K562 (cell line): ENCODE measurements at regions not wholly inside any gene's neighbourhood (a gene's known extent, or its start where the extent isn't known, plus 50 kb on each side); places are given as distances from the start of the nearest gene placed in this dataset.

Experiments
- CBX3 ChIP-seq, 2 experiments: IDR thresholded peaks; 1 replicate in 1 of 2; 2 replicates in 1 of 2; pipeline ENCODE4 v1.6.1; 2012; ENCODE audit warnings: inconsistent platforms in 2 of 2, low read length in 2 of 2, borderline replicate concordance in 1 of 2, control low read depth in 1 of 2
- CTCF ChIP-seq, 3 experiments: IDR thresholded peaks in 2 of 3; conservative IDR thresholded peaks in 1 of 3; 2 replicates each; pipeline ENCODE4 v1.5.1; 2011 to 2012; ENCODE audit warnings: low read length in 3 of 3, mild to moderate bottlenecking in 3 of 3, control low read depth in 2 of 3, improper control_type of control experiment in 1 of 3, inconsistent platforms in 1 of 3, low read depth in 1 of 3, mixed read lengths in 1 of 3, moderate library complexity in 1 of 3; ENCODE audit not compliant: insufficient read depth in 2 of 3
- ELK3 ChIP-seq: fragments of 450-650 bp; formaldehyde crosslinking; IDR thresholded peaks from 2 replicates; pipeline ENCODE4 v1.4.0; 2020; ENCODE audit warnings: mild to moderate bottlenecking
- ETV6 ChIP-seq, 3 experiments: fragments of 150-350 bp in 1 of 3; sonication (generic) in 1 of 3; formaldehyde crosslinking in 1 of 3; IDR thresholded peaks; 2 replicates each; pipeline versions ENCODE4 v1.6.1 to v1.8.0; 2014 to 2022; ENCODE audit warnings: borderline replicate concordance in 2 of 3, low read depth in 2 of 3, antibody characterized with exemption in 1 of 3, low read length in 1 of 3, mild to moderate bottlenecking in 1 of 3, missing genetic modification reagents in 1 of 3
- KAT7 ChIP-seq: sonication (generic); formaldehyde crosslinking; IDR thresholded peaks from 2 replicates; pipeline ENCODE4 v1.8.0; 2022; ENCODE audit warnings: missing genetic modification reagents, mild to moderate bottlenecking, borderline replicate concordance
- LARP7 ChIP-seq: fragments of 450-650 bp; IDR thresholded peaks from 2 replicates; pipeline ENCODE4 v1.6.1; 2016
- NFATC3 ChIP-seq: fragments of 450-650 bp; IDR thresholded peaks from 2 replicates; pipeline ENCODE4 v1.6.1; 2017; ENCODE audit warnings: mild to moderate bottlenecking
- NRF1 ChIP-seq, 2 experiments: fragments of 450-650 bp; IDR thresholded peaks in 1 of 2; conservative IDR thresholded peaks in 1 of 2; 2 replicates each; pipeline ENCODE4 v1.6.1; 2014; ENCODE audit warnings: mild to moderate bottlenecking in 2 of 2
- RBBP5 ChIP-seq: fragments of 200-600 bp; sonication (generic); IDR thresholded peaks from 2 replicates; pipeline ENCODE4 v1.6.1; 2012; ENCODE audit warnings: borderline replicate concordance, mild to moderate bottlenecking, low read length, control low read depth, inconsistent platforms; ENCODE audit not compliant: insufficient read depth, poor library complexity, severe bottlenecking
- TAL1 ChIP-seq: fragments of 450-650 bp; IDR thresholded peaks from 2 replicates; pipeline ENCODE4 v1.6.1; 2016; ENCODE audit warnings: mild to moderate bottlenecking
- USF2 ChIP-seq: sonication (generic); formaldehyde crosslinking; IDR thresholded peaks from 2 replicates; pipeline ENCODE4 v1.5.0; 2020; ENCODE audit warnings: missing genetic modification reagents
- ZNF124 ChIP-seq: sonication (generic); formaldehyde crosslinking; IDR thresholded peaks from 2 replicates; pipeline ENCODE4 v1.8.1; 2022; ENCODE audit warnings: missing genetic modification reagents

GRCh38 chrX:10722851-10723250, 102.5 kb upstream of the MID1 start:
- no peak for TF ChIP-seq ELK3 (CRISPR knock-in tag)
- TF ChIP-seq NRF1 (conservative IDR thresholded peaks at IDR 0.05 in 1 of 2, IDR thresholded peaks at IDR 0.05 in 1 of 2), result no peak
- peak; percentile 54 to 68 (median 64) for TF ChIP-seq CTCF (IDR thresholded peaks at IDR 0.05 in 2 of 3, conservative IDR thresholded peaks at IDR 0.05 in 1 of 3; ENCODE audit: insufficient read depth in 2 of 3, low read depth in 1 of 3, low read length in 3 of 3)
- no peak for TF ChIP-seq TAL1
- no peak for TF ChIP-seq ETV6 (IDR thresholded peaks at IDR 0.05; ENCODE audit: borderline replicate concordance in 1 of 2, low read depth in 2 of 2, low read length in 1 of 2)
- TF ChIP-seq ETV6 (CRISPR knock-in tag; IDR thresholded peaks at IDR 0.05; ENCODE audit: borderline replicate concordance), result no peak
- TF ChIP-seq KAT7 (CRISPR knock-in tag), result no peak
- no peak for TF ChIP-seq USF2
- no peak for TF ChIP-seq CBX3 (IDR thresholded peaks at IDR 0.05; ENCODE audit: borderline replicate concordance in 1 of 2, low read length in 2 of 2)
- no peak for TF ChIP-seq RBBP5
- no peak for TF ChIP-seq ZNF124 (CRISPR knock-in tag)
- no peak for TF ChIP-seq LARP7
- TF ChIP-seq NFATC3, result no peak
